ENCODE measurements at regions not wholly inside any gene's neighbourhood (a gene's known extent, or its start where the extent isn't known, plus 50 kb on each side); places are given as distances from the start of the nearest gene placed in this dataset.

GRCh38 chr13:81916461-81916860, 1575.5 kb upstream of the SPRY2 start:
- no peak for TF ChIP-seq CTCF (IDR thresholded peaks at IDR 0.05; ENCODE audit: poor library complexity)
- no peak for TF ChIP-seq EZH2 (IDR thresholded peaks at IDR 0.05; ENCODE audit: borderline replicate concordance)

Data from hepatocyte (in vitro differentiated cells).